DOHH2 (cell line): ENCODE measurements at regions not wholly inside any gene's neighbourhood (a gene's known extent, or its start where the extent isn't known, plus 50 kb on each side); places are given as distances from the start of the nearest gene placed in this dataset.

ENCODE experiments used
- H3F3A ChIP-seq: fragments of 200-600 bp; sonication (generic), shearing (Covaris generic); 2 replicates; pipeline ENCODE4 v1.6.0; 2016; ENCODE audit warnings: antibody characterized with exemption, mild to moderate bottlenecking; ENCODE audit not compliant: control insufficient read depth, insufficient read depth
- H3K27ac ChIP-seq: fragments of 200-600 bp; sonication (generic); 2 replicates; pipeline ENCODE4 v1.5.1; 2014; ENCODE audit warnings: low read depth, mild to moderate bottlenecking, low read length, moderate library complexity
- H3K27me3 ChIP-seq: fragments of 200-600 bp; sonication (generic); 2 replicates; pipeline ENCODE4 v1.6.1; 2014; ENCODE audit warnings: mild to moderate bottlenecking, low read length, mixed read lengths; ENCODE audit not compliant: control insufficient read depth
- H3K36me3 ChIP-seq: fragments of 200-600 bp; sonication (generic); 2 replicates; pipeline ENCODE4 v1.6.1; 2014; ENCODE audit warnings: mild to moderate bottlenecking, low read length, moderate library complexity, mixed read lengths; ENCODE audit not compliant: control insufficient read depth
- H3K4me1 ChIP-seq: fragments of 200-600 bp; sonication (generic); 2 replicates; pipeline ENCODE4 v1.6.1; 2014; ENCODE audit warnings: mild to moderate bottlenecking, low read length, mixed read lengths; ENCODE audit not compliant: control insufficient read depth
- H3K4me2 ChIP-seq: fragments of 200-600 bp; sonication (generic); 2 replicates; pipeline ENCODE4 v1.6.0; 2014; ENCODE audit warnings: mild to moderate bottlenecking, low read length, moderate library complexity
- H3K4me3 ChIP-seq: fragments of 200-600 bp; sonication (generic); 2 replicates; pipeline ENCODE4 v1.5.1; 2014; ENCODE audit warnings: mild to moderate bottlenecking, low read length, mixed read lengths
- H3K79me2 ChIP-seq: fragments of 200-600 bp; sonication (generic); 2 replicates; pipeline ENCODE4 v1.6.1; 2014; ENCODE audit warnings: mild to moderate bottlenecking, low read length, mixed read lengths; ENCODE audit not compliant: control insufficient read depth
- H3K9me2 ChIP-seq: fragments of 200-600 bp; sonication (generic); replicated peaks from 2 replicates; pipeline ENCODE4 v1.6.1; 2014; ENCODE audit warnings: mild to moderate bottlenecking, low read length, mixed read lengths; ENCODE audit not compliant: control insufficient read depth
- H3K9me3 ChIP-seq: fragments of 200-600 bp; sonication (generic); 2 replicates; pipeline ENCODE4 v1.6.1; 2014; ENCODE audit warnings: antibody characterized with exemption, low read length, mixed read lengths; ENCODE audit not compliant: control insufficient read depth, insufficient read depth
- H4K20me1 ChIP-seq: fragments of 200-600 bp; sonication (generic); 2 replicates; pipeline ENCODE4 v1.6.0; 2014; ENCODE audit warnings: low read depth, mild to moderate bottlenecking, antibody characterized with exemption, low read length, moderate library complexity; ENCODE audit not compliant: control insufficient read depth, insufficient read depth
- CTCF ChIP-seq: fragments of 200-600 bp; sonication (generic); IDR thresholded peaks from one replicate; pipeline ENCODE4 v1.5.1; 2014; ENCODE audit warnings: antibody characterized with exemption, mild to moderate bottlenecking, low read depth, low read length; ENCODE audit not compliant: poor library complexity, severe bottlenecking
- EZH2phosphoT487 ChIP-seq: fragments of 200-600 bp; sonication (generic); IDR thresholded peaks from 2 replicates; pipeline ENCODE4 v1.6.1; 2017; ENCODE audit warnings: borderline replicate concordance, mild to moderate bottlenecking, antibody characterized with exemption, low read length, moderate library complexity, mixed read lengths

GRCh38 chrY:15624928-15625327 lies 1100.6 kb downstream of the NLGN4Y start:
- Histone ChIP-seq H3K4me1 (no peaks in the 10 kb centered on the region), H3K27me3 (no peaks in the 10 kb centered on the region), H3F3A (no peaks in the 10 kb centered on the region), H3K9me2 (no peaks in the 10 kb centered on the region), H3K4me3 (no peak overlapping the region), H3K9me3 (no peaks in the 10 kb centered on the region), H3K36me3 (no peaks in the 10 kb centered on the region), H4K20me1 (no peaks in the 10 kb centered on the region), H3K4me2 (no peak overlapping the region), H3K79me2 (no peaks in the 10 kb centered on the region), H3K27ac (no peak overlapping the region)
- no peak for TF ChIP-seq CTCF
- no peak for TF ChIP-seq EZH2phosphoT487

GRCh38 chrY:15648198-15648597 lies 1123.9 kb downstream of the NLGN4Y start:
- TF ChIP-seq CTCF (no peak), EZH2phosphoT487 (no peak)

GRCh38 chrY:15650056-15650455 lies 1125.7 kb downstream of the NLGN4Y start:
- no peak overlapping the region for H3K4me3 ChIP-seq
- no peaks in the 10 kb centered on the region for H3K9me2 ChIP-seq
- no peak overlapping the region for H3K27ac ChIP-seq
- no peaks in the 10 kb centered on the region for H3K79me2 ChIP-seq
- no peaks in the 10 kb centered on the region for H4K20me1 ChIP-seq
- no peak for TF ChIP-seq EZH2phosphoT487
- no peak for TF ChIP-seq CTCF
- no peaks in the 10 kb centered on the region for H3K4me1 ChIP-seq
- no peaks in the 10 kb centered on the region for H3K36me3 ChIP-seq
- no peaks in the 10 kb centered on the region for H3F3A ChIP-seq
- no peaks in the 10 kb centered on the region for H3K9me3 ChIP-seq
- H3K4me2 ChIP-seq, result no peak overlapping the region
- no peaks in the 10 kb centered on the region for H3K27me3 ChIP-seq

More at GRCh38 chrY:15648198-15648597, 1123.9 kb downstream of the NLGN4Y start:
- Histone ChIP-seq H3K9me3 (no peaks in the 10 kb centered on the region), H3K9me2 (no peaks in the 10 kb centered on the region), H3K79me2 (no peaks in the 10 kb centered on the region), H3K4me3 (no peak overlapping the region), H3F3A (no peaks in the 10 kb centered on the region), H3K27ac (no peak overlapping the region), H3K27me3 (no peaks in the 10 kb centered on the region), H3K36me3 (no peaks in the 10 kb centered on the region), H3K4me1 (no peaks in the 10 kb centered on the region), H3K4me2 (no peak overlapping the region), H4K20me1 (no peaks in the 10 kb centered on the region)

GRCh38 chrY:15688531-15688930 lies 1164.2 kb downstream of the NLGN4Y start:
- Histone ChIP-seq H3K36me3 (no peaks in the 10 kb centered on the region), H3K4me1 (no peaks in the 10 kb centered on the region), H3K4me2 (no peak overlapping the region), H4K20me1 (no peaks in the 10 kb centered on the region), H3K27me3 (no peaks in the 10 kb centered on the region), H3K9me3 (no peaks in the 10 kb centered on the region), H3K79me2 (no peaks in the 10 kb centered on the region), H3K27ac (no peak overlapping the region), H3K9me2 (no peaks in the 10 kb centered on the region), H3F3A (no peaks in the 10 kb centered on the region), H3K4me3 (no peak overlapping the region)
- TF ChIP-seq EZH2phosphoT487, result no peak
- TF ChIP-seq CTCF, result no peak
